GM12865 (cell line): ENCODE measurements at regions not wholly inside any gene's neighbourhood (a gene's known extent, or its start where the extent isn't known, plus 50 kb on each side); places are given as distances from the start of the nearest gene placed in this dataset.

Experiments used
- DNase-seq: peaks from one replicate; pipeline ENCODE4 v3.0.0; 2010; ENCODE audit warnings: low read depth
- H3K4me3 ChIP-seq: 2 replicates; pipeline ENCODE4 v1.5.1; 2011; ENCODE audit warnings: mild to moderate bottlenecking, low read depth, low read length, control low read depth
- TF ChIP-seq, protein P1 (sequence below): IDR thresholded peaks from 2 replicates; pipeline ENCODE4 v1.5.1; 2011; ENCODE audit warnings: low read length, control low read depth, low read depth, inconsistent platforms; ENCODE audit not compliant: insufficient read depth; ENCODE audit errors: missing control alignments

DNA sequence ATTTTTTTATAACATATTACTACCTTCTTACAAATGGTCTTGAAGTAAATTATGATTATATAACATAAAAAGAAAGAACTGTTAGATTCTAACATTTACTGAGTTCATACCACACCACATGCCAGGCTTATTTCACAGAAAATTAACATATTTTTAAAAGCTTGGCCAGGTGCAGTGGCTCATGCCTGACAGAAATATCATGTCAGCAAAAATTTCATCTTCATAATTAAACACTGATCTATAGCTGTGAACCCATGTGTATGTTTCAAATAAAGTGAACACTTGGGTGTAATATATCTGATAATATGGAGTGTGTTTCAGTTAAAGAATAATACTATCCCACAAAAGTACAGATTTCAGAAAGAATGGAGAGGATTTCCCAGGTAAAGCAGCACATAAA is 296.5 kb downstream of the SI start:
- DNase-seq = no peak
- TF ChIP-seq, protein P1, sequence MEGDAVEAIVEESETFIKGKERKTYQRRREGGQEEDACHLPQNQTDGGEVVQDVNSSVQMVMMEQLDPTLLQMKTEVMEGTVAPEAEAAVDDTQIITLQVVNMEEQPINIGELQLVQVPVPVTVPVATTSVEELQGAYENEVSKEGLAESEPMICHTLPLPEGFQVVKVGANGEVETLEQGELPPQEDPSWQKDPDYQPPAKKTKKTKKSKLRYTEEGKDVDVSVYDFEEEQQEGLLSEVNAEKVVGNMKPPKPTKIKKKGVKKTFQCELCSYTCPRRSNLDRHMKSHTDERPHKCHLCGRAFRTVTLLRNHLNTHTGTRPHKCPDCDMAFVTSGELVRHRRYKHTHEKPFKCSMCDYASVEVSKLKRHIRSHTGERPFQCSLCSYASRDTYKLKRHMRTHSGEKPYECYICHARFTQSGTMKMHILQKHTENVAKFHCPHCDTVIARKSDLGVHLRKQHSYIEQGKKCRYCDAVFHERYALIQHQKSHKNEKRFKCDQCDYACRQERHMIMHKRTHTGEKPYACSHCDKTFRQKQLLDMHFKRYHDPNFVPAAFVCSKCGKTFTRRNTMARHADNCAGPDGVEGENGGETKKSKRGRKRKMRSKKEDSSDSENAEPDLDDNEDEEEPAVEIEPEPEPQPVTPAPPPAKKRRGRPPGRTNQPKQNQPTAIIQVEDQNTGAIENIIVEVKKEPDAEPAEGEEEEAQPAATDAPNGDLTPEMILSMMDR = no peak
- no peak overlapping the region for H3K4me3 ChIP-seq

DNA sequence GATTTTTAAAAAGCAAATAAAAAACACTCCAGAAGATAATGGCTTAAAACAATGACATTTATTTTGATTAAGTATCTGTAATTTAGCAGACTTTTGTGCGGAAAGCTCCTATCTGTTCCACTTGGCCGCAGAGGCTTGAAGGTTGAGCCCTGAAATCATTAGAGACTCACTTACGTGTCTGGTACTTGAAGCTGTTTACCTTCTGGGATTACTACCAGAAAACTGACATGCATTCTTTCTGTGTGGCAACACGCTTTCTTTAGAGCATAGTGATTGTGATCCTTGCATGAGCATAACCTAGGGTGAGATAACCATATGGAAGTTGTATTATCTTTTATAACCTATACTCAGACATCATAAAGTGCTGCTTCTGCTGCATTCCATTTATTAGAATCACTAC is 298.5 kb downstream of the SI start:
- H3K4me3 ChIP-seq = no peak overlapping the region
- DNase-seq = no peak
- TF ChIP-seq, protein P1 = no peak

DNA sequence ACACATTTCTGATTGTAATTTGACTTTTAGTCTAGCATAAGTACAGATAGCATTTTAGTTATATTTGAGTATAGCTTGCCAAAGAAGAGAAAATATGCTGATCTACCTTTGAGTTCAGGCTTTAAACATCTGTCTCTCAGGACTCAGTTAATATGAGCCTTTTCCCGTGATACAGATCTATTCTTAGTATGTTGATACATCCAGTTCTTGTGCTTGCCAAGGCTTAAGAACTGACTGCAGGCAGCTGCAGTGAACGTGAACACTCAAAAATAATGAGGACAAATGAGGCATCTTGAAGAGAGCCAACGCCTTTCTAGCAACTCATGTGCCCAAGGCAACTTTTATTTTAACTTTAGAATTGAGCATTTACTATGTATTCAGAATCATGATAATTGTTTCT is 325.5 kb downstream of the SI start:
- TF ChIP-seq, protein P1 = no peak
- no peak overlapping the region for H3K4me3 ChIP-seq
- no peak for DNase-seq

DNA sequence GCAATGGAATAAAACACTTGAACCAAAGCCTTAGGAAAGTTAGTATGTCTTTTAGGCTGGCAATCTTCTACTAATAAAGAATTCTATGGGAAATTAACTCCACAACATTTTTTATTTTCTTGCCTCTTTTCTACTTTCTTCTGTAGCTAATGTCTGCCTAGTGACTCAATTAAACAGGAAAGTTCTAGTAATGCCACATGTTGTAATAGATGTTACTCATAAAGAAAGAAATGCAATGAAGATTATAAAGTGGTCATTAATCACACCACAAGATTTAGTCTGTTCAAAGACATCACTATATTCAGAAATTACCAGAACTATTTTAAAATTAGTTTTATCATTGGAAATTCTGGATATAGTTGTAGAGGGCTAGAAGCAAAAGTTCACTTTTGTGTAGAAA is 329.7 kb downstream of the SI start:
- no peak overlapping the region for H3K4me3 ChIP-seq
- TF ChIP-seq, protein P1 = no peak
- DNase-seq = no peak

DNA sequence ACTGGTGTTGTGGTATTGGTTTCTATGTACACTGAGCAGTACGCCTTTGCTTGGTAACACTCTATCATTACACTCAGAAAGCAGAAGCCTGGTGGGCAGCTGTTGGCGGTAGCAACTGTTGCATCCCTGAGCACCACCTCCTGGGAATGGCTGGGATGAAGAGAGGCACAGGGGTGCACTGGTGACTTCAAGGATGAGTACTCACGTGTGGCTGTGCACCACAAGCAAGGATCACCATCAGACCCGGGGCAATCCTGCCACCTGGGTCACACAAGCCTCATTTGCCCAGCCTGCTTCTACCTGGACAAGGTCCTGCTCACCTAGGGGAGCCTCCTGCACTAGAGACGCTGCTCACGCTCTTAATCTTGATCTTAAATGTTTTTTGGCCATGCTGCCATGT is 336.4 kb downstream of the SI start:
- no peak overlapping the region for H3K4me3 ChIP-seq
- DNase-seq = no peak
- TF ChIP-seq, protein P1 = no peak

DNA sequence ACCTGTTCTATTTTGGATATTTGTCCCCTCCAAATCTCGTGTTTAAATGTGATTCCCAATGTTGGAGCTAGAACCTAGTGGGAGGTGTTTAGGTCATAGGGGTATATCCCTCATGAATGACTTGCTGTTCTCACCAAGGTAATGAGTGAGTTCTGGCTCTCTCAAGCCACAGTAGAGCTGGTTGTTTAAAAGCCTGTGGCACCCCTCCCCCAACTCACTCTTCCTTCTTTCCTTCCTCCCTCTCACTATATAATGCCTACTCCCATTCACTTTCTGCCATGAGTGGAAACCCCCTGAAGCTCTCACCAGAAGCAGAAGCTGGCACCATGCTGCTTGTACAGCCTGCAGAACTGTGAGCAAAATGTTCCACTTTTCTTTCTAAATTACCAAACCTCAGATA is 341.1 kb downstream of the SI start:
- no peak for DNase-seq
- TF ChIP-seq, protein P1 = no peak
- no peak overlapping the region for H3K4me3 ChIP-seq

DNA sequence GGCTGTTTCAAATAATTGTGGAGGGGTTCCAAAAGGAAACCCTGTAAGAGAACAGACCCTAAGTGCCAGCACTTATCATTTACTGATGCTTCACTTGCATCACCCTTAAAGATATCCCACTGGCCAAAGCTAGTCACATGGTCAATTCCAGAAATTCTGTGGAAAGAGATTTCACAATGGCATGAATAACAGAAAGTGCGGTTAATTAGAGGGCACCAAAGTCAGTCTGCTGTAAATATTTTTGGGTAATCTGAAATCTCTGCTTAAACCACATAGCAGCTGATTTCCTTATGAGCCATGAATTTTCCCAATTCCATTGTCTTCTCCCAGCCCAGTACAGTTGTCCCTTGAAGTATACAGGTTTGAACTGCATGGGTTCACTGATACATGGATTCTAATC is 346.1 kb downstream of the SI start:
- TF ChIP-seq, protein P1 = no peak
- DNase-seq = no peak
- no peak overlapping the region for H3K4me3 ChIP-seq
